ENCODE measurements at regions not wholly inside any gene's neighbourhood (a gene's known extent, or its start where the extent isn't known, plus 50 kb on each side); places are given as distances from the start of the nearest gene placed in this dataset.

- DNase-seq (ENCODE audit: low spot score) = no peak
- H3K4me1 ChIP-seq (ENCODE audit: control insufficient read depth in 4 of 4, insufficient read depth in 4 of 4, low read length in 3 of 4) = no peaks in the 10 kb centered on the region
- no peak overlapping the region for H3K9ac ChIP-seq (ENCODE audit: low read depth in 1 of 2, low read length in 2 of 2)
- no peaks in the 10 kb centered on the region for H3K9me3 ChIP-seq (ENCODE audit: control insufficient read depth in 4 of 4, low read length in 3 of 4)
- WGBS = 65% methylated on average over 1 of the region's 1 CpG
- no peak overlapping the region for H3K27ac ChIP-seq (ENCODE audit: low read depth in 1 of 2, low read length in 2 of 2)
- TF ChIP-seq YY1 (IDR thresholded peaks at IDR 0.05) (no peak), ATF3 (IDR thresholded peaks at IDR 0.05) (no peak), FOXA2 (IDR thresholded peaks at IDR 0.05) (no peak), EGR1 (IDR thresholded peaks at IDR 0.05; ENCODE audit: low read depth in 2 of 2) (no peak), FOXA1 (IDR thresholded peaks at IDR 0.05) (no peak), REST (IDR thresholded peaks at IDR 0.05) (no peak), NR2F2 (IDR thresholded peaks at IDR 0.05) (no peak), ZBTB33 (IDR thresholded peaks at IDR 0.05) (no peak), JUND (IDR thresholded peaks at IDR 0.05) (no peak), RXRA (IDR thresholded peaks at IDR 0.05) (no peak), MAX (IDR thresholded peaks at IDR 0.05) (no peak), GABPA (IDR thresholded peaks at IDR 0.05 in 1 of 2, conservative IDR thresholded peaks at IDR 0.05 in 1 of 2) (no peak), CTCF (IDR thresholded peaks at IDR 0.05; ENCODE audit: low read depth, low read length, missing input control) (no peak), SP1 (IDR thresholded peaks at IDR 0.05) (no peak), TAF1 (conservative IDR thresholded peaks at IDR 0.05) (no peak), RAD21 (IDR thresholded peaks at IDR 0.05) (no peak), HNF4A (conservative IDR thresholded peaks at IDR 0.05) (no peak)
- H3K27me3 ChIP-seq (ENCODE audit: control insufficient read depth in 4 of 4, insufficient read depth in 4 of 4, low read length in 3 of 4) = peaks cover 0 to 2% (median under 1%) of the 10 kb centered on the region in 4 donors
- H3K36me3 ChIP-seq (ENCODE audit: control insufficient read depth in 4 of 4, insufficient read depth in 3 of 4, low read depth in 1 of 4, low read length in 3 of 4) = no peaks in the 10 kb centered on the region
- H3K4me3 ChIP-seq (ENCODE audit: low read depth in 1 of 3, low read length in 3 of 3) = no peak overlapping the region
Measured at GRCh38 chr17:71631483-71631882, 489.3 kb upstream of the SOX9 start.

- H3K36me3 ChIP-seq (ENCODE audit: control insufficient read depth in 4 of 4, insufficient read depth in 3 of 4, low read depth in 1 of 4, low read length in 3 of 4) = no peaks in the 10 kb centered on the region
- peaks cover 0 to 2% (median 0%) of the 10 kb centered on the region in 4 donors for H3K27me3 ChIP-seq (ENCODE audit: control insufficient read depth in 4 of 4, insufficient read depth in 4 of 4, low read length in 3 of 4)
- H3K9me3 ChIP-seq (ENCODE audit: control insufficient read depth in 4 of 4, low read length in 3 of 4) = no peaks in the 10 kb centered on the region
- no peak overlapping the region for H3K4me3 ChIP-seq (ENCODE audit: low read depth in 1 of 3, low read length in 3 of 3)
- 64% methylated on average over 2 of the region's 2 CpGs for WGBS
- H3K4me1 ChIP-seq (ENCODE audit: control insufficient read depth in 4 of 4, insufficient read depth in 4 of 4, low read length in 3 of 4) = no peaks in the 10 kb centered on the region
- H3K27ac ChIP-seq (ENCODE audit: low read depth in 1 of 2, low read length in 2 of 2) = no peak overlapping the region
- H3K9ac ChIP-seq (ENCODE audit: low read depth in 1 of 2, low read length in 2 of 2) = no peak overlapping the region
- DNase-seq (ENCODE audit: low spot score) = no peak
- TF ChIP-seq NR2F2 (IDR thresholded peaks at IDR 0.05) (no peak), ZBTB33 (IDR thresholded peaks at IDR 0.05) (no peak), SP1 (IDR thresholded peaks at IDR 0.05) (no peak), GABPA (IDR thresholded peaks at IDR 0.05 in 1 of 2, conservative IDR thresholded peaks at IDR 0.05 in 1 of 2) (no peak), MAX (IDR thresholded peaks at IDR 0.05) (no peak), RXRA (IDR thresholded peaks at IDR 0.05) (no peak), FOXA2 (IDR thresholded peaks at IDR 0.05) (no peak), FOXA1 (IDR thresholded peaks at IDR 0.05) (no peak), EGR1 (IDR thresholded peaks at IDR 0.05; ENCODE audit: low read depth in 2 of 2) (no peak), CTCF (IDR thresholded peaks at IDR 0.05; ENCODE audit: low read depth, low read length, missing input control) (no peak), RAD21 (IDR thresholded peaks at IDR 0.05) (no peak), HNF4A (conservative IDR thresholded peaks at IDR 0.05) (no peak), HNF4G (IDR thresholded peaks at IDR 0.05) (no peak), JUND (IDR thresholded peaks at IDR 0.05) (no peak)
Measured at GRCh38 chr17:71632328-71632727, 488.5 kb upstream of the SOX9 start.

Data from liver (tissue), 8 donors.